ENCODE measurements at regions not wholly inside any gene's neighbourhood (a gene's known extent, or its start where the extent isn't known, plus 50 kb on each side); places are given as distances from the start of the nearest gene placed in this dataset.

DNA sequence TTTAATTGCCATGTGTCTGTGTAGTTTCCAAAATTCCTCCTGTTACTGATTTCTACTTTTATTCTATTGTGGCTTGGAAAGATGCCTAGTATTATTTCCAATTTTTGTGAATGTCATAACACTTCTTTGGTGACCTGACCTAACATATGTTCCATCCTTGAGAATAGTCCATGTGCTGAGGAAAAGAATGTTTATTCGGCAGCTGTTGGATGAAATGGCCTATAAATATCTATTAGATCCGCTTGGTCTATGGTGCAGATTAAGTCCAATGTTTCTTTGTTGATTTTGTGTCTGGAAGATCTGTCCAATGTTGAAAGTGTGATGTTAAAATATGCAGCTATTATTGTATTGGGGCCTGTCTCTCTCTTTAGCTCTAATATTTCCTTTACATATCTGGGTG is 219.2 kb upstream of the HDX start:
- intact Hi-C loops (cut with DNase I, micrococcal nuclease): no loop called here
- POLR2A ChIA-PET: no interaction called here
- no peaks in the 10 kb centered on the region for H3K27me3 ChIP-seq (ENCODE audit: control insufficient read depth in 1 of 2, insufficient read depth in 2 of 2, low read length in 2 of 2)

DNA sequence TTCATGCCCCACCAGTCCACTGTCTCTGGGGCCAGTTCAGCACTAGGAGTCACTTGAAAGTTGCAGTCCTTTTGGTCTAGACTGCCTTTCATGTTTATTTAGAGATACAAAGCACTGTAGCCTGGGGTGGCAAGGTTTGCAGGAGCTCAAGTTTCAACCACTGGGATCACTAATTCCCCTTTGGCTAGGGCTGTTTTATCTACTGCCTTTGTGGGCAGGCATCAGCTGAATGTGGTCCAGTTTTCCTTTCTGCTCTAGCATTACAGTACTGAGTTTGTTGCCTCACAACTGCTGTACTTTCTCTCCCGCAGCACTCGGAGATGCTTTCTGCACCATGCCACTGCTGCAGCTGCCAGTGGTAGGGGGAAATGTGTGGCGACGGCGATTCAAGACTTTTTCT is 222.3 kb upstream of the HDX start:
- ATAC-seq (ENCODE audit: poor library complexity) (no peak), DNase-seq (no peak)
- no peaks in the 10 kb centered on the region for H3K27me3 Mint-ChIP-seq
- no peaks in the 10 kb centered on the region for H3K36me3 Mint-ChIP-seq (ENCODE audit: low read depth)
- POLR2A ChIA-PET: no interaction called here
- intact Hi-C loops (cut with DNase I, micrococcal nuclease): no loop called here
- Histone ChIP-seq H3K36me3 (ENCODE audit: insufficient read depth, low read length) (no peaks in the 10 kb centered on the region), H3K27ac (ENCODE audit: low read depth in 1 of 2, low read length in 2 of 2) (no peak overlapping the region), H3K4me3 (ENCODE audit: low read length) (no peak overlapping the region), H3K27me3 (ENCODE audit: control insufficient read depth in 1 of 2, insufficient read depth in 2 of 2, low read length in 2 of 2) (no peaks in the 10 kb centered on the region), H3K4me1 (ENCODE audit: insufficient read depth, low read length) (no peaks in the 10 kb centered on the region), H3K9me3 (ENCODE audit: control insufficient read depth in 1 of 2, insufficient read depth in 1 of 2, low read length in 2 of 2) (no peaks in the 10 kb centered on the region)
- TF ChIP-seq, protein P1, sequence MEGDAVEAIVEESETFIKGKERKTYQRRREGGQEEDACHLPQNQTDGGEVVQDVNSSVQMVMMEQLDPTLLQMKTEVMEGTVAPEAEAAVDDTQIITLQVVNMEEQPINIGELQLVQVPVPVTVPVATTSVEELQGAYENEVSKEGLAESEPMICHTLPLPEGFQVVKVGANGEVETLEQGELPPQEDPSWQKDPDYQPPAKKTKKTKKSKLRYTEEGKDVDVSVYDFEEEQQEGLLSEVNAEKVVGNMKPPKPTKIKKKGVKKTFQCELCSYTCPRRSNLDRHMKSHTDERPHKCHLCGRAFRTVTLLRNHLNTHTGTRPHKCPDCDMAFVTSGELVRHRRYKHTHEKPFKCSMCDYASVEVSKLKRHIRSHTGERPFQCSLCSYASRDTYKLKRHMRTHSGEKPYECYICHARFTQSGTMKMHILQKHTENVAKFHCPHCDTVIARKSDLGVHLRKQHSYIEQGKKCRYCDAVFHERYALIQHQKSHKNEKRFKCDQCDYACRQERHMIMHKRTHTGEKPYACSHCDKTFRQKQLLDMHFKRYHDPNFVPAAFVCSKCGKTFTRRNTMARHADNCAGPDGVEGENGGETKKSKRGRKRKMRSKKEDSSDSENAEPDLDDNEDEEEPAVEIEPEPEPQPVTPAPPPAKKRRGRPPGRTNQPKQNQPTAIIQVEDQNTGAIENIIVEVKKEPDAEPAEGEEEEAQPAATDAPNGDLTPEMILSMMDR (IDR thresholded peaks at IDR 0.05): no peak
- no peak overlapping the region for H3K4me3 Mint-ChIP-seq
- no peaks in the 10 kb centered on the region for H3K9me3 Mint-ChIP-seq
- H3K4me1 Mint-ChIP-seq (ENCODE audit: low read depth): no peaks in the 10 kb centered on the region
- no peak overlapping the region for H3K27ac Mint-ChIP-seq
- CTCF ChIA-PET: no interaction called here

More for the DNA sequence above, 219.2 kb upstream of the HDX start:
- H3K9me3 Mint-ChIP-seq: no peaks in the 10 kb centered on the region
- H3K27me3 Mint-ChIP-seq: no peaks in the 10 kb centered on the region
- no peaks in the 10 kb centered on the region for H3K4me1 Mint-ChIP-seq (ENCODE audit: low read depth)
- Histone ChIP-seq H3K27ac (ENCODE audit: low read depth in 1 of 2, low read length in 2 of 2) (no peak overlapping the region), H3K4me3 (ENCODE audit: low read length) (no peak overlapping the region), H3K36me3 (ENCODE audit: insufficient read depth, low read length) (no peaks in the 10 kb centered on the region), H3K4me1 (ENCODE audit: insufficient read depth, low read length) (no peaks in the 10 kb centered on the region), H3K9me3 (ENCODE audit: control insufficient read depth in 1 of 2, insufficient read depth in 1 of 2, low read length in 2 of 2) (no peaks in the 10 kb centered on the region)
- H3K27ac Mint-ChIP-seq: no peak overlapping the region
- CTCF ChIA-PET: no interaction called here
- no peak overlapping the region for H3K4me3 Mint-ChIP-seq
- no peaks in the 10 kb centered on the region for H3K36me3 Mint-ChIP-seq (ENCODE audit: low read depth)
- DNase-seq (no peak), ATAC-seq (ENCODE audit: poor library complexity) (no peak)
- TF ChIP-seq, protein P1 (IDR thresholded peaks at IDR 0.05): no peak

DNA sequence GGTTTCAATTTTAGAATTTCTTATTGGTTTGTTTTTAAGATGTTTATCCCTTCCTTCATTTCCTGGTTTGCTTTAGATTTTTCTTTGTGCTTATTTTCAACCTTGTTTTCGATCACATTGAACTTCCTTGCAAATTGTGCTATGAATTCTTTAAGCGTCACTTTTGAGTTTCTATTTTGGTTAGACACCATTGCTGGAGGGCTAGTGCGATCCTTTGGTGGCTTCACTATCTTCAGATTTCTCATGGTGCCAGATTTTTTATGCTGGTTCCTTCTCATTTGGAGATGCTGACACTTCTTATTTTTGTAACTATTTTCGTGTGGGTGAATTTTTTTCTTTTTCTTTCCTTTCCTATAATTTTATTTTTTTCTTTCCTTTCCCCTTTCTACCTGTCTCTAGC is 227.2 kb upstream of the HDX start:
- H3K4me3 Mint-ChIP-seq: no peak overlapping the region
- H3K9me3 Mint-ChIP-seq: no peaks in the 10 kb centered on the region
- Histone ChIP-seq H3K36me3 (ENCODE audit: insufficient read depth, low read length) (no peaks in the 10 kb centered on the region), H3K9me3 (ENCODE audit: control insufficient read depth in 1 of 2, insufficient read depth in 1 of 2, low read length in 2 of 2) (no peaks in the 10 kb centered on the region), H3K4me1 (ENCODE audit: insufficient read depth, low read length) (no peaks in the 10 kb centered on the region), H3K27me3 (ENCODE audit: control insufficient read depth in 1 of 2, insufficient read depth in 2 of 2, low read length in 2 of 2) (no peaks in the 10 kb centered on the region), H3K27ac (ENCODE audit: low read depth in 1 of 2, low read length in 2 of 2) (no peak overlapping the region), H3K4me3 (ENCODE audit: low read length) (no peak overlapping the region)
- ChIA-PET CTCF (no interaction called here), POLR2A (no interaction called here)
- no peaks in the 10 kb centered on the region for H3K36me3 Mint-ChIP-seq (ENCODE audit: low read depth)
- H3K27ac Mint-ChIP-seq: no peak overlapping the region
- no peaks in the 10 kb centered on the region for H3K27me3 Mint-ChIP-seq
- ATAC-seq (ENCODE audit: poor library complexity) (no peak), DNase-seq (no peak)
- intact Hi-C loops (cut with DNase I, micrococcal nuclease): no loop called here
- H3K4me1 Mint-ChIP-seq (ENCODE audit: low read depth): no peaks in the 10 kb centered on the region
- TF ChIP-seq, protein P1 (IDR thresholded peaks at IDR 0.05): no peak
